Coronary artery (tissue), 2 donors: ENCODE measurements at regions not wholly inside any gene's neighbourhood (a gene's known extent, or its start where the extent isn't known, plus 50 kb on each side); places are given as distances from the start of the nearest gene placed in this dataset.
"Not testable (repeated sequence)": the region's sequence is repeated elsewhere in the genome, so short reads cannot be mapped to it uniquely, and the experiment has no call there.

ENCODE experiments used
- DNase-seq: peaks from one replicate; pipeline ENCODE4 v3.0.0-alpha.2; 2017; ENCODE audit warnings: low spot score
- H3K27ac ChIP-seq, 2 donors: fragments of 200-600 bp; sonication (generic); one replicate each; pipeline ENCODE4 v1.5.1; 2016 to 2019
- H3K4me3 ChIP-seq: fragments of 200-600 bp; sonication (generic); 2 replicates; pipeline ENCODE4 v1.5.1; 2016; ENCODE audit warnings: mild to moderate bottlenecking, moderate library complexity
- TF ChIP-seq, protein P1 (sequence below): fragments of 200-600 bp; sonication (generic); IDR thresholded peaks from one replicate; pipeline ENCODE4 v1.5.1; 2019; ENCODE audit warnings: antibody characterized with exemption

DNA sequence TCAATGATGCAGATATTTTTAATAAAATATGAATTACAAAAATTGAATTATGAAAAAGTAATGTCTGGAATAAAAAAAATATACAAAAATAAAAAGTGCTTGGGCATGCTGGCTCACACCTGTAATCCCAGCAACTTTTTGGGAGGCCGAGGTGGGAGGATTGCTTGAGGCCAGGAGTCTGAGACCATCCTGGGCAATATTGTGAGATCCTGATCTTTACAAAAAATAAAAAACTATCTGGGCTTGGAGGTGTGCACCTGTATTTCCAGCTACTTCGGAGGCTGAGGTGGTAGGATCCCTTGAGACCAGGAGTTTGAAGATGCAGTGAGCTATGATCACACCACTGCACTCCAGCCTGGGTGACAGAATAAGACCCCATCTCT is 141.8 kb downstream of the NPIPB5 start:
- peak; percentile 62 for DNase-seq
- no peak overlapping the region for H3K4me3 ChIP-seq
- H3K27ac ChIP-seq: no peak overlapping the region
- TF ChIP-seq, protein P1, sequence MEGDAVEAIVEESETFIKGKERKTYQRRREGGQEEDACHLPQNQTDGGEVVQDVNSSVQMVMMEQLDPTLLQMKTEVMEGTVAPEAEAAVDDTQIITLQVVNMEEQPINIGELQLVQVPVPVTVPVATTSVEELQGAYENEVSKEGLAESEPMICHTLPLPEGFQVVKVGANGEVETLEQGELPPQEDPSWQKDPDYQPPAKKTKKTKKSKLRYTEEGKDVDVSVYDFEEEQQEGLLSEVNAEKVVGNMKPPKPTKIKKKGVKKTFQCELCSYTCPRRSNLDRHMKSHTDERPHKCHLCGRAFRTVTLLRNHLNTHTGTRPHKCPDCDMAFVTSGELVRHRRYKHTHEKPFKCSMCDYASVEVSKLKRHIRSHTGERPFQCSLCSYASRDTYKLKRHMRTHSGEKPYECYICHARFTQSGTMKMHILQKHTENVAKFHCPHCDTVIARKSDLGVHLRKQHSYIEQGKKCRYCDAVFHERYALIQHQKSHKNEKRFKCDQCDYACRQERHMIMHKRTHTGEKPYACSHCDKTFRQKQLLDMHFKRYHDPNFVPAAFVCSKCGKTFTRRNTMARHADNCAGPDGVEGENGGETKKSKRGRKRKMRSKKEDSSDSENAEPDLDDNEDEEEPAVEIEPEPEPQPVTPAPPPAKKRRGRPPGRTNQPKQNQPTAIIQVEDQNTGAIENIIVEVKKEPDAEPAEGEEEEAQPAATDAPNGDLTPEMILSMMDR: no peak

DNA sequence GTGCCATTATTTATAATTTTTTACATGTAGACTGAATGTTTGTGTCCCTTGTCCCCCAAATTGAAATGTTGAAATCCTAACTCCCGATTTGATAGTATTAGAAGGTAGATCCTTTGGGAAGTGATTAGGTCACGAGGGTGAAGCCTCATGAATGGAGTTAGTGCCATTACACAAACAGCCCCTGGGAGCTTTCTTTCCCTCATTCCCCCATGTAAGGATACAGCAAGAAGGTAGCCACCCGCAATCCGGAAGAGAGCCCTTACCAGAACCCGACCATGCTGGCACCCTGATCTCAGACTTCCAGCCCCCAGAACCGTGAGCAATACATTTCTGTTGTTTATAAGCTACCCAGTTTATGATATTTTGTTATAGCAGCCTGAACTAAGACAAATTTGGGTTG is 143.2 kb downstream of the NPIPB5 start:
- peak; percentile 59 for DNase-seq
- Histone ChIP-seq H3K27ac (no peak overlapping the region), H3K4me3 (no peak overlapping the region)
- TF ChIP-seq, protein P1: no peak

DNA sequence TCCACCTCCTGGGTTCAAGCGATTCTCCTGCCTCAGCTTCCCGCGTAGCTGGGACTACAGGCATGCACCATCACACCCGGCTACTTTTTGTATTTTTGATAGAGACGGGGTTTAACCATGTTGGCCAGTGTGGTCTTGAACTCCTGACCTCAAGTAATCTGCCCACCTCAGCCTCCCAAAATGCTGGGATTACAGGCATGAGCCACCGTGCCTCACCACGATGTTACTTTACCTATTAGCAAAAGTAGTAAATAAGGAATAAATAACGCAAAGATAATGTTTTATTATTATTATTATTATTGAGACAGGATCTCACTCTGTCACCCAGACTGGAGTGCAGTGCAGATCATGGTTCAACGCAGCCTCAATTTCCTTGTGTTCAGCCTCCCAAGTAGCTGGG is 145.9 kb downstream of the NPIPB5 start:
- DNase-seq: peak; percentile 35
- H3K4me3 ChIP-seq: not testable (repeated sequence)

DNA sequence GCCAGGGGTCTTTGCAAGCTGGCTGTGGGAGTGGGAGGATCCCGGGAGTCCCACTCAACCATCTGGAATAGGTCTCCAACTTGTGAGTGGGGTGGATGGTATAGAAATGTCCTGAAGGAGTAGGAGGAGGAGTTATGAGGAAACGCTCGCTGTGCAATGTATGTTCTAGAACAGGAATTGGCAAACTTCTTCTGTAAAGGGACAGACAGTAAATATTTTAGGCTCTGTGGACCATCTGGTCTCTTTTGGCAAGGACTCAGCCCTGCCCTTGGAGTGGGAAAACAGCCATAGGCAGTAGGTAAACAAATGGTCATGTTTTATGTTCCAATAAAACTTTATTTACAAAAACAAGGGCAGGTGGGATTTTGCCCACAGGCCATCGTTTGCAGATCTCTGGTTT is 149.2 kb downstream of the NPIPB5 start:
- TF ChIP-seq, protein P1: no peak
- DNase-seq: peak; percentile 46
- Histone ChIP-seq H3K4me3 (no peak overlapping the region), H3K27ac (no peak overlapping the region)

More for the DNA sequence above, 145.9 kb downstream of the NPIPB5 start:
- not testable (repeated sequence) for H3K27ac ChIP-seq

DNA sequence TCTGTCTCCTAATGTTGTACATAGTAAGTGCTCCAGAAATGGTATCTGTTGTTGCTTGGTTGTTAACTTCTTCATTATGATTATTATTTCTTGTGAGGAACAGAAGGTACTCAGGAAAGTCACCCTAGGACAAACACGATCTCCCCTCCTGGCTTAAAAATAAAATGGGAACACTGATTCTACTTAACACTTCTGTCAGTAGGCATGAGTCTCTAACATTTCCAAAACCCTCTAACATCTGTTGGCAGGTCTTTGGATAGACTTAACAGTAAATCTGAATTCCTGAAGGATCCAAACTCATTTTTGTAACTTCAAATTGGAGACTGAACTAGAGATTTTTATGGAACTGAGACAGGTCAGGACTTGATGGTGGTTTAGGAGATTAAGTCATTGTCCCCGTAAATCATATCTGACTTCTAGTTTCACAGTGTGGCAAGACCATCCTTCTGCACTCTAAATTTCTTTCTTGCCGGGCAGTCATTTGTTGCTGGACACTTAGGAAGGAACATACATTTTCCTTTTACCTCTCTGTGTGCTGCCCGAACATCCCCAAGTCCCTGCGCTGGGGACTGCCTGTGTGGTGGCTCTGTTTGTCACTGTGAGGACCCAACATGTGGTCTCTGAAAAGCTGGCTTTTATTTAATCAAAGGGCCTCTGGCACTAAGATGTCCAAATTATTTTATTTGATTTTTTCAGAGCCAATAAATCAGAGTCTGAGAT is 149.9 kb downstream of the NPIPB5 start:
- DNase-seq: peak; percentile 35
- H3K27ac ChIP-seq: no peak overlapping the region
- no peak overlapping the region for H3K4me3 ChIP-seq
- TF ChIP-seq, protein P1: no peak

DNA sequence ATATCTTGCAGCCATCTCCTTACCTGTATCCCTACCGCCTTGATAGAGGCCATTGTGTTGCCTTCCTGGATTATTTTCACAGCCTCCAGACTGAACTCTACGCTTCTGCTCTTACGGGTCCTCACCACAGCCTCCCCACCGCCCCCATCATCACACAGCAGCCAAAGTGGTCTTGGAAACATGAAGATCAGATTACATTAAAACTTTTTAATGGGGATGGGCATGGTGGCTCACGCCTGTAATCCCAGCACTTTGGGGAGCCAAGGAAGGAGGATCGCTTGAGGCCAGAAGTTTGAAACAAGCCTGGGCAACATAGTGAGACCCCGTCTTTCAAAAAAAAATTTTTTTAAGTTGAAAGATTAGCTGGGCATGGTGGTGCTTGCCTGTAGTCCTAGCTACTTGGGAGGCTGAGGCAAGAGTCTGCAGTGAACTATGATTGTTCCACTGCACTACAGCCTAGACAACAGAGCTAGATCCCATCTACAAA is 150.5 kb downstream of the NPIPB5 start:
- H3K27ac ChIP-seq: no peak overlapping the region
- DNase-seq: peak; percentile 68
- TF ChIP-seq, protein P1: no peak
- no peak overlapping the region for H3K4me3 ChIP-seq

DNA sequence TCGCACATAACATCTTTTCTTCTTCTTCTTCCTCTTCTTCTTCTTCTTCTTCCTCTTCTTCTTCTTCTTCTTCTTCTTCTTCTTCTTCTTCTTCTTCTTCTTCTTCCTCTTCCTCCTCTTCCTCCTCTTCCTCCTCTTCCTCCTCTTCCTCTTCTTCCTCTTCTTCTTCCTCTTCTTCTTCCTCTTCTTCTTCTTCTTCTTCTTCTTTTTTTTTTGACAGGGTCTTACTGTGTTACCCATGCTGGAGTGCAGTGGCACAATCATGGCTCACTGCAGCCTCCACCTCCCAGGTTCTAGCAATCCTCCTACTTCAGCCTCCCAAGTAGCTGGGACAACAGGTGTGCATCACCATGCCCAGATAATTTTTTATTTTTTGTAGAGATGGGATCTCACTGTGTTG is 151.0 kb upstream of the HS3ST2 start:
- not testable (repeated sequence) for DNase-seq, H3K4me3 ChIP-seq, H3K27ac ChIP-seq

DNA sequence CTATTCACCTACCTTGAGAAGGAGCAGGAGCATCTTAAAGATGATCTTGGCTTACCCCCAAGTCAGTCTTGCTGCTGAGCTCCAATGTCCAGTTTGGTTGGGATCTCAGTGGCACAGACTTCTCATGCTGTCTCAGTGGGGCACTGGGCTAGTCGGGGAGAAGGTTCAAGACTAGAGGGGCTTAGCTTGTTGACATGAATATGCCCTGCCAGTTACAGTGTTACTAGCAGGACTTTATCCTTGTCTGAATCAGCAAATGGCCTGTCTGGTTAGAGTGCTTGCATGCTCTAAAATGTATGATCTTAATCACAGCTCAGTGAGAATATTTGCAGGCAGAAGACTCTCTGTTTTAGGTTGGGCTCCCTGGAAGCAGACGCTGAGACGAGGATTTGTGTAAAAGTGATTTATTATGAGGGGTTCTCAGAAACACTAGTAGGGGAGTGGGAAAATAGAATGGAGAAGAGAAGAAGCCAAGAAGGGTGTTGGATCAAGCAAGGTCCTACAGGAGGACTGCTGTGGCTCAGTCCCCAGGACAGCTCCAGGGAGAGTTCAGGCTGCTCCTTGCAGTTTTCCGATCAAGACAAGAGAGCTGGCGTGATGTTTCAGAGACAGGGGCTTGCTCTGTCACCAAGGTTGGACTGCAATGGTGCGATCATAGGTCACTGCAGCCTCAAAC is 150.4 kb upstream of the HS3ST2 start:
- peak; percentile 68 for DNase-seq
- TF ChIP-seq, protein P1: no peak

More for the DNA sequence above, 150.4 kb upstream of the HS3ST2 start:
- Histone ChIP-seq H3K4me3 (no peak overlapping the region), H3K27ac (no peak overlapping the region)
